ENCODE measurements at regions not wholly inside any gene's neighbourhood (a gene's known extent, or its start where the extent isn't known, plus 50 kb on each side); places are given as distances from the start of the nearest gene placed in this dataset.
"Not testable (repeated sequence)": the region's sequence is repeated elsewhere in the genome, so short reads cannot be mapped to it uniquely, and the experiment has no call there.

DNA sequence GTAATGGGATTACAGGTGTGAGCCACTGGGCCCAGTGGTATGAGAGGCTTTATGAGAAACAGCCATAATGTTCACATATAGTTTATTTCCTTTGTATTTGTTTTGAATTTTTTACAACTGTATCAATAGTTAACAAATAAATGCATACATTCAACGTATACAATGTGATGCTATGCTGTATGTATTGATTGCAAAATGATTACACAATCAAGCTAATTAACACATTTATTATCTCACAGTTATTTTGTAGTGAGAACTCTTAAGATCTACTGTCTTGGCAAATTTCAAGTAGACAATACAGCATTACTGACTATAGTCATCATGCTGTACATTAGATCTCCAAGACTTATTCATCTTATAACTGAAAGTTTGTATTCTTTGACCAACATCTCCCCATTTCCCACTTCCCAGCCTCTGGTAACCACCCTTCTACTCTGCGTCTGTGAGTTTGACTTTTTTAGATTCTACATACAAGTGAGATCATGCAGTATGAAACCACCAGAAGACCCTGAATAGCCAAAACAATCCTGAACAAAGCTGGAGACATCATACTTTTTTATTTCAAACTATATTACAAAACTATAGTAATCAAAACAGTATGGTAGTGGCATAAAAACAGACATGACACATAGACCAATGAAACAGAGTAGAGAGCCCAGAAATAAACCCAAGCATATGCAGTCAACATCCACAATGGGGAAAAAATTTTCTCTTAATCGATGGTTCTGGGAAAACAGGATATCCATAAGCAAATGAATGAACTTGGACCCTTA is 157.2 kb upstream of the RREB1 start:
- no peak overlapping the region for H3K27ac ChIP-seq (ENCODE audit: low read depth, low read length, poor library complexity, severe bottlenecking)
- no peaks in the 10 kb centered on the region for H3K4me1 ChIP-seq (ENCODE audit: insufficient read depth, low read length, severe bottlenecking)
- no peak overlapping the region for H3K4me3 ChIP-seq (ENCODE audit: low read depth, low read length, poor library complexity, severe bottlenecking)
- H2AFZ ChIP-seq (ENCODE audit: low read length), result no peak overlapping the region
- TF ChIP-seq, protein P1, sequence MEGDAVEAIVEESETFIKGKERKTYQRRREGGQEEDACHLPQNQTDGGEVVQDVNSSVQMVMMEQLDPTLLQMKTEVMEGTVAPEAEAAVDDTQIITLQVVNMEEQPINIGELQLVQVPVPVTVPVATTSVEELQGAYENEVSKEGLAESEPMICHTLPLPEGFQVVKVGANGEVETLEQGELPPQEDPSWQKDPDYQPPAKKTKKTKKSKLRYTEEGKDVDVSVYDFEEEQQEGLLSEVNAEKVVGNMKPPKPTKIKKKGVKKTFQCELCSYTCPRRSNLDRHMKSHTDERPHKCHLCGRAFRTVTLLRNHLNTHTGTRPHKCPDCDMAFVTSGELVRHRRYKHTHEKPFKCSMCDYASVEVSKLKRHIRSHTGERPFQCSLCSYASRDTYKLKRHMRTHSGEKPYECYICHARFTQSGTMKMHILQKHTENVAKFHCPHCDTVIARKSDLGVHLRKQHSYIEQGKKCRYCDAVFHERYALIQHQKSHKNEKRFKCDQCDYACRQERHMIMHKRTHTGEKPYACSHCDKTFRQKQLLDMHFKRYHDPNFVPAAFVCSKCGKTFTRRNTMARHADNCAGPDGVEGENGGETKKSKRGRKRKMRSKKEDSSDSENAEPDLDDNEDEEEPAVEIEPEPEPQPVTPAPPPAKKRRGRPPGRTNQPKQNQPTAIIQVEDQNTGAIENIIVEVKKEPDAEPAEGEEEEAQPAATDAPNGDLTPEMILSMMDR (IDR thresholded peaks at IDR 0.05; ENCODE audit: low read length), result no peak
- TF ChIP-seq EZH2 (IDR thresholded peaks at IDR 0.05; ENCODE audit: borderline replicate concordance, low read length), result no peak
- H3K27me3 ChIP-seq (ENCODE audit: insufficient read depth, low read length), result no peaks in the 10 kb centered on the region; the same call in 1 of the 2 replicates
- no peaks in the 10 kb centered on the region for H3K9me2 ChIP-seq (ENCODE audit: low read depth, low read length)
- no peaks in the 10 kb centered on the region for H3F3A ChIP-seq (ENCODE audit: insufficient read depth, low read length)
- H3K9ac ChIP-seq (ENCODE audit: low read length), result no peak overlapping the region
- no peaks in the 10 kb centered on the region for H3K79me2 ChIP-seq (ENCODE audit: insufficient read depth, low read length)
- H3K9me3 ChIP-seq (ENCODE audit: low read length), result peaks cover 12% of the 10 kb centered on the region
- H4K20me1 ChIP-seq (ENCODE audit: insufficient read depth, low read length), result no peaks in the 10 kb centered on the region
- no peak overlapping the region for H3K4me2 ChIP-seq (ENCODE audit: low read length)
- no peaks in the 10 kb centered on the region; the same call in 1 of the 2 replicates for H3K36me3 ChIP-seq (ENCODE audit: insufficient read depth, low read length)

- no peaks in the 10 kb centered on the region; the same call in 1 of the 2 replicates for H3K36me3 ChIP-seq (ENCODE audit: insufficient read depth, low read length)
- H3K9me2 ChIP-seq (ENCODE audit: low read depth, low read length), result no peaks in the 10 kb centered on the region
- no peaks in the 10 kb centered on the region for H4K20me1 ChIP-seq (ENCODE audit: insufficient read depth, low read length)
- no peak overlapping the region for H3K9ac ChIP-seq (ENCODE audit: low read length)
- H3K4me1 ChIP-seq (ENCODE audit: insufficient read depth, low read length, severe bottlenecking), result no peaks in the 10 kb centered on the region
- TF ChIP-seq, protein P1 (IDR thresholded peaks at IDR 0.05; ENCODE audit: low read length), result no peak
- TF ChIP-seq EZH2 (IDR thresholded peaks at IDR 0.05; ENCODE audit: borderline replicate concordance, low read length), result no peak
- no peak overlapping the region for H3K4me3 ChIP-seq (ENCODE audit: low read depth, low read length, poor library complexity, severe bottlenecking)
- no peaks in the 10 kb centered on the region; the same call in 1 of the 2 replicates for H3K27me3 ChIP-seq (ENCODE audit: insufficient read depth, low read length)
- no peaks in the 10 kb centered on the region for H3K79me2 ChIP-seq (ENCODE audit: insufficient read depth, low read length)
- H3F3A ChIP-seq (ENCODE audit: insufficient read depth, low read length), result no peaks in the 10 kb centered on the region
- H3K9me3 ChIP-seq (ENCODE audit: low read length), result peaks cover 12% of the 10 kb centered on the region
- H3K27ac ChIP-seq (ENCODE audit: low read depth, low read length, poor library complexity, severe bottlenecking), result no peak overlapping the region
- no peak overlapping the region for H3K4me2 ChIP-seq (ENCODE audit: low read length)
- H2AFZ ChIP-seq (ENCODE audit: low read length), result no peak overlapping the region
These were observed 156.4 kb upstream of the RREB1 start for GRCh38 chr6:6951355-6951754.

GRCh38 chr6:6952484-6952883 is 155.3 kb upstream of the RREB1 start:
- H3K9me3 ChIP-seq (ENCODE audit: low read length), result peaks cover 12% of the 10 kb centered on the region
- H3K27me3 ChIP-seq (ENCODE audit: insufficient read depth, low read length), result no peaks in the 10 kb centered on the region; the same call in 1 of the 2 replicates
- no peak overlapping the region for H3K4me3 ChIP-seq (ENCODE audit: low read depth, low read length, poor library complexity, severe bottlenecking)
- no peaks in the 10 kb centered on the region for H3F3A ChIP-seq (ENCODE audit: insufficient read depth, low read length)
- H3K9ac ChIP-seq (ENCODE audit: low read length), result no peak overlapping the region
- TF ChIP-seq, protein P1 (IDR thresholded peaks at IDR 0.05; ENCODE audit: low read length), result no peak
- no peak for TF ChIP-seq EZH2 (IDR thresholded peaks at IDR 0.05; ENCODE audit: borderline replicate concordance, low read length)
- H3K9me2 ChIP-seq (ENCODE audit: low read depth, low read length), result no peaks in the 10 kb centered on the region
- no peak overlapping the region for H3K27ac ChIP-seq (ENCODE audit: low read depth, low read length, poor library complexity, severe bottlenecking)
- no peaks in the 10 kb centered on the region; the same call in 1 of the 2 replicates for H3K36me3 ChIP-seq (ENCODE audit: insufficient read depth, low read length)
- no peak overlapping the region for H2AFZ ChIP-seq (ENCODE audit: low read length)
- no peaks in the 10 kb centered on the region for H3K4me1 ChIP-seq (ENCODE audit: insufficient read depth, low read length, severe bottlenecking)
- H3K79me2 ChIP-seq (ENCODE audit: insufficient read depth, low read length), result no peaks in the 10 kb centered on the region
- H3K4me2 ChIP-seq (ENCODE audit: low read length), result no peak overlapping the region
- no peaks in the 10 kb centered on the region for H4K20me1 ChIP-seq (ENCODE audit: insufficient read depth, low read length)

- H3K9ac ChIP-seq (ENCODE audit: low read length); H3K36me3 ChIP-seq (ENCODE audit: insufficient read depth, low read length); H3K4me3 ChIP-seq (ENCODE audit: low read depth, low read length, poor library complexity, severe bottlenecking); H4K20me1 ChIP-seq (ENCODE audit: insufficient read depth, low read length); H3K27ac ChIP-seq (ENCODE audit: low read depth, low read length, poor library complexity, severe bottlenecking); H3K4me1 ChIP-seq (ENCODE audit: insufficient read depth, low read length, severe bottlenecking); H3K79me2 ChIP-seq (ENCODE audit: insufficient read depth, low read length); H3K27me3 ChIP-seq (ENCODE audit: insufficient read depth, low read length); H3K9me2 ChIP-seq (ENCODE audit: low read depth, low read length); H2AFZ ChIP-seq (ENCODE audit: low read length); H3K4me2 ChIP-seq (ENCODE audit: low read length); H3F3A ChIP-seq (ENCODE audit: insufficient read depth, low read length): not testable (repeated sequence)
- H3K9me3 ChIP-seq (ENCODE audit: low read length), result peaks cover 12% of the 10 kb centered on the region
These were observed 154.8 kb upstream of the RREB1 start for GRCh38 chr6:6952927-6953326.
